NCI-H69 (cell line): ENCODE measurements at regions not wholly inside any gene's neighbourhood (a gene's known extent, or its start where the extent isn't known, plus 50 kb on each side); places are given as distances from the start of the nearest gene placed in this dataset.
"Not testable (repeated sequence)": the region's sequence is repeated elsewhere in the genome, so short reads cannot be mapped to it uniquely, and the experiment has no call there.

ENCODE experiments used
- DNase-seq: peaks from one replicate; lab custom pipeline; 2025; lab: John Stamatoyannopoulos, UW

DNA sequence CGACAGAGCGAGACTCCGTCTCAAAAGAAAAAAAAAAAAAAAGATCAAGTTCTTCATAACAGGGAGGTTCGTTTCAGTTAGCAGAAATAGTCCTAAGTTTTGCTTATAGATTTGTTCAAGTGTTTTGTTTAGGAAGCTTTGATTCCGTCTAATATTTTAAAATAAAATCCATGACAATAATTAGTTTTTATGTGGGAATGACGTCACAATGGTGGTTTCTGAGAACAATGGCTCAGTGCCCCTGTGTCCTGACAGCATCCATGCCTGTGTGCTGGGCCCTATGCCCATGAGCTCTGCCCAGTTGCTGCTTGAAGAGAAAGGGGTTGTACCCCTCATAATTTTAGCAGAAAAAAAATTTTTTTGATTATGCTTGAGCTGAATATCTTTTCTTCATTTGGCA lies 134.0 kb downstream of the SST start:
- no peak for DNase-seq

DNA sequence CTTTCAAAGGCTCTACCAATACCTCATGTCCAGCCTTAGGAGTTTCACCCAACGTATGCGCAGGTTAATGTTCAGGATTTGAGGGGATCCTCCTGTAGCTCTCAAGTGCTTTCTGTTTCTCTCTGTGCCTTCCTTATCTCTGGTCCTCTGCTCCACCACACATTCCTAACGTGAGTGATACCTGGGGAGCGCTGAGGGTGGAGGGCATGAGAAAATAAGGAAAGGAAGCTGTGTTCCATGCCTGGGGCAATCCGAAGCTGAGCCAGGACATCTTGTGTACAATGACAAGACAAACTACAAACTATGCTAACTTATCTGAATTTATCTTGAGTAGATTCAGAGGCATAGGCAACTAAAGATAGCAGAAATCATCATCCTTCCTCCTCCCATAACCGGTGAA lies 136.4 kb downstream of the SST start:
- no peak for DNase-seq

DNA sequence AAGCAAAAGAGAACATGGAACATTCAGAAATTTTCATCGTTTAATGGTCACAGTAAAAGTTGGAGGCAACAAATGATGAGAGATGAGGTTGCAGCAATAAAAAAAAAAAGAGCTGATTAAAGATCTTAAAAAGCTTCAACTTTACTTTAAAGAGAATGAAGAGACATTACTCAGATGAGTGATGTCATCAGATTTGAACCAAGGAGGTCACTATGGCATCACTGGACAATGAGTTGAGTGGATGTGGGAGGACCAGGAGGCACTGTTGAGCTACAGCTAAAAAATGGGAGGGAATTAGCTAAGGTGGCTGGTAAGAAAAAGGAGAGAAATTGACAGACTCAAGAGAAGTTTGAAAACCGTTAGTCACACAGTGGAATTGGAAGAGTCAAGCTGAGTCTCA lies 138.4 kb downstream of the SST start:
- no peak for DNase-seq

DNA sequence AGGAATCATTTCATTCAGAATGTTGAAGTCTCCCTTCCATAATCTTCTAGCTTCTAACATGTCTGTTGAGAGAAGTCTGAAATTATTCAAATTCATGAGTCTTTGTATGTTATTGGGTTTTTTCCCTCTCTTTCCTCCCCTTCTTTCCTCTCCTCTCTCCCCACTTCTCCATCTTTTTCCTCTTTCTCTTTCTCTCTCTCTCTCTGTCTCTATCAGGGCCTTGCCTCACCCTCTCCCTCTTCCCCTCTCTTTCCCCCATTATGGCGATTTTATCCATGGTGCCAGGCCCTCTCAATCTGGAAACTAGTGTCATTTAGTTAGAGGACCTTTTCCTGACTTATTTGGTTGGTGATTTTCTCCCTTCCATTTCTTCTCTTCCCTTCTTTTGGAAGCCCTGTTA lies 147.3 kb downstream of the SST start:
- no peak for DNase-seq

DNA sequence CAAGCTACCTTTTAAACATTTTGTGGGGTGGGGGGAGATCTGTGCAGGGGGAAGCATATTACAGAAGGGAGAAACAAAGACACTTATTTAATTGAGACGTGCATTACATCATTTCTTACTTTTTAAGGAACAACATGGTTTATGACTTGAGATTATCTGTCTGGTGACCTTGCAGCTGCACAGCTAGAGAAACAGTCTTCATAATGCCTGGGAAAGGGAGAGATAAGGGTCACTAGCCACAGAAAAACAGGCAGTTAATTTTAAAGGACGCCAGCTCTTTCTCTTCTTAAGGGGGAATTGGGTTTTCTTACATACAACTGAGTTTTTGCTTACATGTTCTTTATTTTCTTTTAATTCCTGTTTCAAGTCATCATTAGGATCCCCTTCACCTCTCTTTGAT lies 147.9 kb downstream of the SST start:
- DNase-seq = no peak

GRCh38 chr3:187521546-187521945 lies 148.6 kb downstream of the SST start:
- no peak for DNase-seq

DNA sequence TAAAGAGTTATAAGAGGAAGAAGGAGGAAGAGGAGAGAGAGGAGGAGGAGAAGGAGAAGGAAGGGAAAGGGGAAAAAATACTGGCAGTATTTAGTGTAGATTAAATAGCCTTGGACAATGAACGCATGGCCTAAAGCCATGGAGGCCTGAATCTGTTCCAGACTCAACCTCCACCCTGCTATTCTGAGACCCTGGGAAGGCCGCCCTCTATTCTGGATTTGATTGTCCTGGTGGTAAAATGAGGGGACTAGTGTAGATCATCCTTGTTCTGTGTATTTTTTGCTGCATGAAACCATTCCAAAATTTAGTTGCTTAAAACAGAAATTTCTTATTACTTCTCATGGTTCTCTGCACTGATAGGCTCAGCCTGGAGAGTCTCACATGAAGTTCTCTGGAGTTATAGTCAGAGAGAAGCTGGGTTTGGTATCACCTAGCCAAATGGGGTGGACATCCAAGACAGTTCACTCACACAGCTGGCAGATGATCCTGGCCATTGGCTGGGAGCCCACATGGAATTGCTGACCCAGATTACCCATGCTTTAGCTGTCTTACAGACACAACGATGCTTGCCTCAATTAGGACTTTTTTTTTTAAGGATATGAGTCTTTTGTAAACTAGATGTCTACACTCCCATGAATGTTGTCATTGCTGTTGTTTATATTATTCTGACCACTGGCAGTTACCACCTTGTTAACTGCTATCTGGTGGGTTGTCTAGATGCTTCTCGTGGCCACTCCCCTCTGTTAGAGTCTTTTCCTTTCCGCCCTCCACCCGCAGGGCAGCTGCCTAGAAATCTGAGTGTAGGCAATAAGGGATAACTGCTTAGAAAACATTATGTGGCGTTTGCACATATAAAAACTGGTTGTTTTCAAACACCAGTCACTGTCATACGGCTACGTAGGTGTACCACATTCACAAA lies 149.9 kb downstream of the SST start:
- DNase-seq = no peak

DNA sequence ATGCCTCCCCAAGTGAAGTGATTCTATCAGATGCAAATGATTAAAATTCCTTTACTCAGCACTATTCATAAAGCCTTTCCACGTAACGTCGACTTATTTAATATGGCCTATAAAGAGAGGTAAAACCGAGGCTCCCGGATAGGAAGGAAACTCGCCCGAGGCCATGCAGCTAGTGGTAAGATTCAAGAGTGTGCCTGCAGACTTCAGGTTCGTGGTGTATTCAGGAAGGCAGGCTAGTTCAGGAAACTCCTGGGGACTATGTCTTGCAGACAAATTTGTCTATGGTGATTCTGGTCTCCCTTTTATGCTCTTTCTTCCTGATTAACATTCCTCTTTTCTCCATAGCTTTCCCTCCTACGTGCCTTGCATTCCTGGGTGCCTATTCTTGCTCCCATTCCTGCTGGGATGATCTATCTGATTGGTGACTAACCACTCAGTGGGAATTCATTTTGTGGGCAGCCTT lies 150.7 kb downstream of the SST start:
- DNase-seq = no peak

- no peak for DNase-seq
Measured at GRCh38 chr3:187518616-187519015, 150.4 kb downstream of the RTP4 start.

DNA sequence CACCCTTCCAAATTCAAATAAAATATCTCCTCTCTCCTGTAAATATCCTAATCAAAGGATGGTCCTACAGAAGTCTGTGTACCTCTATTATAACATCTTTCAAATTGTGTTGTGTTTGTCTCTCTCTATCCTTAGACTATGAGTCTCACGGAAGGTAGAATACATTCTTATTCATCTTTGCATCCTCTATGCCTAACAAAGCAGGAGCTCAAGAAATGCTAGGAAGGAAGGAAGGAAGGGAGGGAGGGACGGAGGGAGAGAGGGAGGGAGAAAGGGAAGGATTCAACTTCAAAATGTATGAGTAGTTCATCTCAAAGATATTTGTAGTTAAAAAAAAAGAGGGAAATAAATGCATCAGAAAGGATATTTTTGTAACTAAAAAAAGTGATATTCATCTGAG lies 150.0 kb downstream of the RTP4 start:
- no peak for DNase-seq

GRCh38 chr3:187516446-187517185 lies 148.4 kb downstream of the RTP4 start:
- no peak for DNase-seq

- no peak for DNase-seq
Measured at GRCh38 chr3:187507905-187508304, 139.7 kb downstream of the RTP4 start.

- no peak for DNase-seq
Measured at GRCh38 chr3:187507266-187507665, 139.1 kb downstream of the RTP4 start.

DNA sequence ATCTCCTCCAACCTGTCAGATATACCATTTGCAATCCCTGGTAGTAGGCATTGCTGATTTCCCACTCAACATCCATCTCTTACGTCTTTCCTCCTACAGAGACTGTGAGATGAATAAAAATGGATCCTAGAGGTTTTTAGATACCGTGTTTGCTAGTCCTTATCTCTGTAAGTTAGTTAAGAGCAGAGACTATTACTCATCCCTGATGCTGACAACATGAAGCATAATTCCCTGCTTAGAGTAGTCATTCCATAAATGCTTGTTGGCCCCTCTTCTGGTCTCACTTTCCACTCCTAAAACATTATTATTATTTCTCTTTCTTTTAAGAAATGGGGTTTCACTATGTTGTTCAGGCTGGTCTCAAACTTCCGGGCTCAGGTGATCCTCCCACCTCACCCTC lies 136.2 kb downstream of the RTP4 start:
- no peak for DNase-seq

- DNase-seq = no peak
Measured at GRCh38 chr3:187498211-187498724, 130.1 kb downstream of the RTP4 start.

- DNase-seq = no peak
Measured at GRCh38 chr3:187497052-187497451, 128.9 kb downstream of the RTP4 start.

DNA sequence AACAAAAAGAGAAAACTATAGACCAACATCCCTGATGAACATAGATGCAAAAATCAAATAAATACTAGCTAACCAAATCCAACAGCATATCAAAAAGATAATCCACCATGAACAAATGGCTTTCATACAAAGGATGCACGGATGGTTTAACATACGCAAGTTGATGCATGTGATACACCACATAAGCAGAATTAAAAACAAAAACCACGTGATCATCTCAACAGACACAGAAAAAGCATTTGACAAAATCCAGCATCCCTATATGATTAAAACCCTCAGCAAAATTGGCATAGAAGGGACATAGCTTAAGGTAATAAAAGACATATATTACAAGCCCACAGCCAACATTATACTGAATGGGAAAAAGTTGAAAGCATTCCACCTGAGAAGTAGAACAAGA lies 125.9 kb downstream of the RTP4 start:
- DNase-seq = not testable (repeated sequence)

DNA sequence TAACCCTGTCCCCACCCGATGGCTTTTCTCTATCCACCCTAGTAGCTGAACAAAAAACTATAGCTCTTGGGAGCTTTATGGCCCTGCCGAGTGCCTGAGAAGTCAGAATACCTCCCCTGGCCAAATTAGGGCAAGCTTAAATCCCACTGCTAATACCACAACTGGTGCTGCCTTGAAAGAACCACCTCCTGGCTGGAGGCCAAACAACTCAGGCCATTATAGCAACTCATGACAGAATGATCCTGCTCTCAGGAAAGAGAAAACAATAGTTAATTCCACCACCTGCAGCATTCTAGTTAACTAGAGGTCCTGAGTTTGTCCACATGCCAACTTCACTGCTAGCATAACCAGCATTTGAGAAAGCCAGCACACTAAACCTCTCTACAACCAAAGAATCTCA lies 123.2 kb downstream of the RTP4 start:
- no peak for DNase-seq

- DNase-seq = no peak
Measured at GRCh38 chr3:187490366-187490765, 122.2 kb downstream of the RTP4 start.

DNA sequence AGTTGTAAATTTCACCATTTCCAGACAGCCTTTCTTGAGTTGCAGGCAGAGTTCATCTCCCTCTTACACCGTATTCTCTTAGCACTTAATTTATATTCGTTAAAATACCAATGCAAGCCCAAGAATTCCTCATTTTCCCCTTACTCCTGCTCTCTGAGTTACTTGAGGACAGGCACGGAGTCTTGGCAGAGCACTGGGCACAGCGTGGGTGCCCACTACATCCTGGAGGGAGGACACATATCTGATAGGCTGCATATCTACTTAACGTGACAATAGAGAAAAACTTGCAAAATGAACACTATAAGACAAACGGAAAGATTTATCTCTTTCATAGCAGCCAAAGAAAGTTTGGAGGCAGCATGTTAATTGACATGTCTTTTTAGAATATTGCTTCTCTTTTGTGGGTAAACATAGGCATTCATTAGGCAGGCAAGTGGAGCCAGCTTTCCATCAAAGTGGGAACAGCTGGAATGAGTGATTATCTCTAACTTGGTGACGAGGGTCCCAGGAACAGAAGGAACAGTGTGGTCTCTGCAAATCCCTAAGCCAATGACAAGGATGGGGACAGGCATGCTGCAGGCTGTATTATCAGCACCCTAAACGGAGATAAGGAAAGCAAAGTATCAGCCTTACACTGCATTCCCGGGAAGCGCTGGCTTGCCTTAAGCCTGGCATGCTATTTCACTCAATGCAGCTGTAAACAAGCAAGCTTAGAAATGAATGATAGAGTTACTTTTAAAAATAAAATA lies 116.5 kb downstream of the RTP4 start:
- DNase-seq = no peak

- DNase-seq = no peak
Measured at GRCh38 chr3:187481426-187481825, 113.2 kb downstream of the RTP4 start.

- not testable (repeated sequence) for DNase-seq
Measured at GRCh38 chr3:187475613-187476012, 107.4 kb downstream of the RTP4 start.
